Fibroblast of villous mesenchyme (primary cell): ENCODE measurements at regions not wholly inside any gene's neighbourhood (a gene's known extent, or its start where the extent isn't known, plus 50 kb on each side); places are given as distances from the start of the nearest gene placed in this dataset.

Source experiments
- DNase-seq: peaks from one replicate; pipeline ENCODE4 v3.0.0-alpha.2; 2010; ENCODE audit warnings: low read depth
- H3K4me3 ChIP-seq: 2 replicates; pipeline ENCODE4 v1.5.1; 2011; ENCODE audit warnings: low read depth, mild to moderate bottlenecking, low read length
- CTCF ChIP-seq: IDR thresholded peaks from 2 replicates; pipeline ENCODE4 v1.5.1; 2012; ENCODE audit warnings: low read depth, mild to moderate bottlenecking, low read length; ENCODE audit not compliant: insufficient read depth

DNA sequence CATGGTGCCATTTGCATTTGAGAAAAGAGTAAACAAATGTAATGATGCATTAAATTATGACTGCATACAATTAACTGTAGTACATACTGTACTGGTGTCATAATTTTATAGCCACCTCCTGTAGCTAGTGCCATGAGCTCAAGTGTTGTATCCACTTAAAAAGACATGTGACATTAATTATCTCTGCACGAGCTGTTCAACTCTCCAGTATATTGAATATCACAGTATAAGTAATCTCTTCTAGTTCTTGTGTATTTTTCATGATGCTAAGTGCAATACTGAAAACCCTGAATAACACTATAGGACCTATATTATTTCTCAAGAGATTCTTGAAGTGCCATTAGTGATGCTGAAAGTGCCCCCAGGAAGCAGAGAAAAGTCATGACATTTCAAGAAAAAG, 387.3 kb downstream of the PCDH17 start:
- DNase-seq: no peak
- no peak for TF ChIP-seq CTCF
- no peak overlapping the region for H3K4me3 ChIP-seq

- DNase-seq: no peak
- H3K4me3 ChIP-seq: no peak overlapping the region
- TF ChIP-seq CTCF: no peak
These were observed 392.6 kb downstream of the PCDH17 start for GRCh38 chr13:58024103-58024502.

- DNase-seq: no peak
- TF ChIP-seq CTCF: no peak
- H3K4me3 ChIP-seq: no peak overlapping the region
These were observed 394.3 kb downstream of the PCDH17 start for GRCh38 chr13:58025821-58026220.

DNA sequence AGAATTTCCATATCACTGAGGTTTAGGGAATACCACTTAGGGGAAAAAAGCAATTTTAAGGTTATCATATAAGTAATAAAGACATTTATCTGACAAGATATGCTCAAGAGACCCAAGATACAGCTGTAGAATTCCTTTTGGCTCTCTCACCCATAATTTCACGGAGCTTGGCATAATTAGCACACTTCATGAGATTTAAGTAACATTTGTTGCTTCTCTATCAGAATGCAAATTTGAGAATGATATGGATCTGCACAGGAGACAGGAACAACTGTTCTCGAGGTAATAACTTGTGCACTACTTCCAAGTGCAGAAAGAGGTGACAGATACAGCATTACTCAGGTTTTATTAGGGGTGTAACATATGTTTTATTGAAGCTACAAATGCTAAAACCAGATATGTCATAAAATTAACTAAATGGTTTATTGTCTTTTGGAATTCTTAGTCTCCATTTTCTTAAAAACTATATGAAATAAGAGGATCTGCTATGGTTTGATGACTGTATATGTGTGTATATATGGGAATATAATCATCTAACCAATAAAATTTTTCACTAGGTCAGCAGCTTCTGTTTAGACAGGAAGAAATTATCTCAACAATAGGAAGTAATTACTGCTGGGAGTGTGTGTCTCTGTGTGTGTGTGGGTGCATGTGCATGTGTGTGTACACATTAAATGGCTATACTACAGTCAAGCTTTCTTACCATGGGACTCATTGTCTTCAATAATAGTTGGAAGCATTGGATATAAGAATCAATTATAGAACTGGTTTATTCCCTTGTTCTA, 401.3 kb downstream of the PCDH17 start:
- TF ChIP-seq CTCF: no peak
- no peak for DNase-seq
- no peak overlapping the region for H3K4me3 ChIP-seq

GRCh38 chr13:58043971-58044370, 412.4 kb downstream of the PCDH17 start:
- TF ChIP-seq CTCF: no peak
- H3K4me3 ChIP-seq: no peak overlapping the region
- no peak for DNase-seq

GRCh38 chr13:58048670-58049069, 417.1 kb downstream of the PCDH17 start:
- no peak for TF ChIP-seq CTCF
- no peak overlapping the region for H3K4me3 ChIP-seq
- no peak for DNase-seq

DNA sequence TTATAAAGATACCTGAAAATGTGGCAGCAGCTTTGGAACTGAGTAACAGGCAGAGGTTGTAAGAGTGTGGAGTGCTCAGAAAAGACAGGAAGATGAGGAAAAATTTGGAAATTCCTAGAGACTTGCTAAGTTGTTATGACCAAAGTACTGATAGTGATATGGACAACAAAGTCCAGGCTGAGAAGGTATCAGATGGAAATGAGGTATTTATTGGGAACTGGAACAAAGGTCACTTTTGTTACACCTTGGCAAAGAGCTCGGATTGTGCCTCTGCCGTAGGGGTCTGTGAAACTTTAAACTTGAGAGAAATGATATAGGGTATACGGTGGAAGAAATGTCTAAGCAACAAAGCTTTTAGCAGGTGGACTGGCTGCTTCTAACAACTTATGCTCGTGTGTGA, 419.9 kb downstream of the PCDH17 start:
- no peak for TF ChIP-seq CTCF
- no peak overlapping the region for H3K4me3 ChIP-seq
- no peak for DNase-seq
